NCI-H1105 treated with DMSO at 0.1 percent for 48 hours (cell line): ENCODE measurements at regions not wholly inside any gene's neighbourhood (a gene's known extent, or its start where the extent isn't known, plus 50 kb on each side); places are given as distances from the start of the nearest gene placed in this dataset.

Experiments used
- DNase-seq: peaks from one replicate; lab custom pipeline; 2025; lab: John Stamatoyannopoulos, UW

GRCh38 chrX:794311-794710, 163.7 kb downstream of the SHOX start:
- DNase-seq, result no peak

- no peak for DNase-seq
Measured at GRCh38 chrX:793216-793770, 162.7 kb downstream of the SHOX start.

- no peak for DNase-seq
Measured at GRCh38 chrX:791479-792034, 161.0 kb downstream of the SHOX start.

GRCh38 chrX:790783-791360, 160.3 kb downstream of the SHOX start:
- no peak for DNase-seq

GRCh38 chrX:790041-790506, 159.5 kb downstream of the SHOX start:
- no peak for DNase-seq

- DNase-seq, result no peak
Measured at GRCh38 chrX:789096-789495, 158.5 kb downstream of the SHOX start.

- DNase-seq, result no peak
Measured at GRCh38 chrX:786441-786881, 155.9 kb downstream of the SHOX start.

- DNase-seq, result no peak
Measured at GRCh38 chrX:784829-785228, 154.2 kb downstream of the SHOX start.

- no peak for DNase-seq
Measured at GRCh38 chrX:781224-782204, 150.9 kb downstream of the SHOX start.

GRCh38 chrX:776529-777230, 146.1 kb downstream of the SHOX start:
- DNase-seq, result no peak

GRCh38 chrX:776061-776460, 145.5 kb downstream of the SHOX start:
- no peak for DNase-seq

GRCh38 chrX:774536-774935, 143.9 kb downstream of the SHOX start:
- no peak for DNase-seq

- no peak for DNase-seq
Measured at GRCh38 chrX:773292-774025, 142.9 kb downstream of the SHOX start.

GRCh38 chrX:771536-771935, 140.9 kb downstream of the SHOX start:
- DNase-seq, result no peak

GRCh38 chrX:769796-770195, 139.2 kb downstream of the SHOX start:
- no peak for DNase-seq

GRCh38 chrX:768596-768995, 138.0 kb downstream of the SHOX start:
- no peak for DNase-seq

GRCh38 chrX:758917-759316, 128.3 kb downstream of the SHOX start:
- DNase-seq, result no peak

- no peak for DNase-seq
Measured at GRCh38 chrX:750812-751211, 120.2 kb downstream of the SHOX start.

GRCh38 chrX:750263-750662, 119.7 kb downstream of the SHOX start:
- no peak for DNase-seq

- no peak for DNase-seq
Measured at GRCh38 chrX:747176-747575, 116.6 kb downstream of the SHOX start.

- no peak for DNase-seq
Measured at GRCh38 chrX:739611-740010, 109.0 kb downstream of the SHOX start.
